ENCODE measurements at regions not wholly inside any gene's neighbourhood (a gene's known extent, or its start where the extent isn't known, plus 50 kb on each side); places are given as distances from the start of the nearest gene placed in this dataset.

DNA sequence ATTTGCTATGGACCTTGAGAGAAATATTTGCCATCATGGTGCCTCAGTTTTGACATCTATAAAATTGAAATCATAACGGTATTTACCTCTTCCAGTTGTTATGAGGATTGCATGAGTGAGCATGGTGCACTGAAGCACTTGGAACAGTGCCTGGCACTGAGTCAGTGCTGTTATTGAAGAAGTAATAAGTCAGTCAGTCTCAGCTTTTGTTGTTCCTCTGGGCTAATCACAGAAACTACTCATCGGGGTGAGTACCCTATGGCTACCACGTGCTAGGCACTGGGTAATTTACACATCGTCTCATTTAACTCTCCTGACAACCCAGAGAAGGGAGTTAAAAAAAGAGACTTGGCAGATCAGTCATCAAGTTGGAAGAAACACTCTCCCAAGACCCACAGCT lies 159.5 kb upstream of the NRXN3 start:
- TF ChIP-seq EZH2 (IDR thresholded peaks at IDR 0.05; ENCODE audit: borderline replicate concordance) (no peak), EZH2phosphoT487 (IDR thresholded peaks at IDR 0.05; ENCODE audit: low read depth, severe bottlenecking, unreplicated experiment) (no peak)
- TF ChIP-seq, protein P1, sequence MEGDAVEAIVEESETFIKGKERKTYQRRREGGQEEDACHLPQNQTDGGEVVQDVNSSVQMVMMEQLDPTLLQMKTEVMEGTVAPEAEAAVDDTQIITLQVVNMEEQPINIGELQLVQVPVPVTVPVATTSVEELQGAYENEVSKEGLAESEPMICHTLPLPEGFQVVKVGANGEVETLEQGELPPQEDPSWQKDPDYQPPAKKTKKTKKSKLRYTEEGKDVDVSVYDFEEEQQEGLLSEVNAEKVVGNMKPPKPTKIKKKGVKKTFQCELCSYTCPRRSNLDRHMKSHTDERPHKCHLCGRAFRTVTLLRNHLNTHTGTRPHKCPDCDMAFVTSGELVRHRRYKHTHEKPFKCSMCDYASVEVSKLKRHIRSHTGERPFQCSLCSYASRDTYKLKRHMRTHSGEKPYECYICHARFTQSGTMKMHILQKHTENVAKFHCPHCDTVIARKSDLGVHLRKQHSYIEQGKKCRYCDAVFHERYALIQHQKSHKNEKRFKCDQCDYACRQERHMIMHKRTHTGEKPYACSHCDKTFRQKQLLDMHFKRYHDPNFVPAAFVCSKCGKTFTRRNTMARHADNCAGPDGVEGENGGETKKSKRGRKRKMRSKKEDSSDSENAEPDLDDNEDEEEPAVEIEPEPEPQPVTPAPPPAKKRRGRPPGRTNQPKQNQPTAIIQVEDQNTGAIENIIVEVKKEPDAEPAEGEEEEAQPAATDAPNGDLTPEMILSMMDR (IDR thresholded peaks at IDR 0.05; ENCODE audit: poor library complexity), result no peak

All from hepatocyte (in vitro differentiated cells).